ENCODE measurements at regions not wholly inside any gene's neighbourhood (a gene's known extent, or its start where the extent isn't known, plus 50 kb on each side); places are given as distances from the start of the nearest gene placed in this dataset.

GRCh38 chr12:108389544-108389943 is 50.4 kb upstream of the CMKLR1 start:
- TF ChIP-seq CTCF (IDR thresholded peaks at IDR 0.05): no peak

Measured in LNCAP (cell line).